AG10803 (cell line): ENCODE measurements at regions not wholly inside any gene's neighbourhood (a gene's known extent, or its start where the extent isn't known, plus 50 kb on each side); places are given as distances from the start of the nearest gene placed in this dataset.

Source experiments
- DNase-seq: peaks from one replicate; pipeline ENCODE4 v3.0.0; 2010; ENCODE audit warnings: low read depth
- H3K4me3 ChIP-seq: 2 replicates; pipeline ENCODE4 v1.5.1; 2011; ENCODE audit warnings: mild to moderate bottlenecking, low read length, control low read depth
- CTCF ChIP-seq: conservative IDR thresholded peaks from 2 replicates; pipeline ENCODE4 v1.5.1; 2011; ENCODE audit warnings: mild to moderate bottlenecking, low read length, control low read depth, inconsistent platforms

GRCh38 chr7:124532166-124532565, 233.4 kb downstream of the GPR37 start:
- TF ChIP-seq CTCF = no peak
- H3K4me3 ChIP-seq = no peak overlapping the region
- peak; percentile 5 for DNase-seq

- no peak overlapping the region for H3K4me3 ChIP-seq
- no peak for TF ChIP-seq CTCF
- DNase-seq = no peak
Observed at GRCh38 chr7:124516911-124517310, 248.7 kb downstream of the GPR37 start.

GRCh38 chr7:124515106-124515830, 250.3 kb downstream of the GPR37 start:
- H3K4me3 ChIP-seq = no peak overlapping the region
- TF ChIP-seq CTCF = no peak
- DNase-seq = no peak

GRCh38 chr7:124514471-124514870, 251.1 kb downstream of the GPR37 start:
- no peak for DNase-seq
- no peak overlapping the region for H3K4me3 ChIP-seq
- TF ChIP-seq CTCF = no peak

- no peak for DNase-seq
- no peak overlapping the region for H3K4me3 ChIP-seq
- TF ChIP-seq CTCF = no peak
Observed at GRCh38 chr7:124497176-124497575, 268.4 kb downstream of the GPR37 start.

GRCh38 chr7:124489925-124490324, 275.7 kb downstream of the GPR37 start:
- TF ChIP-seq CTCF = no peak
- DNase-seq = no peak
- no peak overlapping the region for H3K4me3 ChIP-seq

- no peak for DNase-seq
- no peak overlapping the region for H3K4me3 ChIP-seq
- no peak for TF ChIP-seq CTCF
Observed at GRCh38 chr7:124489082-124489819, 276.3 kb downstream of the GPR37 start.
